HS-5 (cell line): ENCODE measurements at regions not wholly inside any gene's neighbourhood (a gene's known extent, or its start where the extent isn't known, plus 50 kb on each side); places are given as distances from the start of the nearest gene placed in this dataset.
"Not testable (repeated sequence)": the region's sequence is repeated elsewhere in the genome, so short reads cannot be mapped to it uniquely, and the experiment has no call there.

Experiments used
- DNase-seq: peaks from one replicate; pipeline ENCODE4 v3.0.0-alpha.2; 2012; ENCODE audit warnings: low read depth

DNA sequence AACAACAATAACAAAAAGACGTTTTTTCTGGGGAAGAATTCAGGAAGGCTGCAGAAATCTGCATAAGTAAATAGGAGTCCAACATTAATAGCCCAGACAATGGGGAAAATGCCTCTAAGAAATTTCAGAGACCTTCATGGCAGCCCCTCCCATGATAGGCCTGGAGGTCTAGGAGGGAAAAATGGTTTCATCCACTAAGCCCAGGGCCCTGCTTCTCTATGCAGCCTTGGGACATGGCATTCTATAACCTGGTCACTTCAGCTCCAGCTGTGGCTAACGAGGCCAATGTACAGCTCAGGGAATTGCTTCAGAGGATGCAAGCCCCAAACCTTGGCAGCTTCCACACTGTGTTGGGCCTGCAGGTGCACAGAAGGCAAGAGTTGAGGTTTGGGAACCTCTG, 125.6 kb upstream of the GMNC start:
- no peak for DNase-seq

DNA sequence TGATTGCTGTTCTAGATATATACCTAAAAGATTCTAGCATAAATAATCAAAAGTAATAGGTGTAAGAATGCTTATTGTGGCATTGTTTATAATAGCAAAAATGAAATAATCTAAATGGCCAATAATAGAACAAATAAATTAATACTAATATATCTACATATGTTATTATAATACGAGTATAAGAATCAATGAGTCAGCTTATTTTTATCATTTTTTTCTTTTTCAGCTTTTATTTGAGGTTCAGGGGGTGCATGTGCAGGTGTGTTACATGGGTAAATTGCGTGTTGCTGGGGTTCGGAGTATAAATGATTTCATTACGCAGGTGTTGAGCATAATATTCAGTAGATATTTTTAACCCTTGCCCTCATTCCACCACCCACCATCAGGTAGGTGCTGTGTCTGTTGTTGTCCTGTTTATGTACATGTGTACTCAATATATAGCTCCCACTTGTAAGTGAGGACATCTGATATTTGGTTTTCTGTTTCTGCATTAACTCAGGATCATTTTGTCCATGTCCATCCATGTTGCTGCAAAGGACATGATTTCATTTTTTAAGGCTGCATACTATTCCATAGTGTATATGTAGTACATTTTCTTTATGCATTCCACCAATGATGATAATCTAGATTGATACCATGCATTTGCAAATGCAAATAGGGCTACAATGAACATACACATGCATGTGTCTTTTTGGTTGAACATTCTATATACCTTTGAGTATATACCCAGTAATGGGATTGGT, 122.2 kb upstream of the GMNC start:
- no peak for DNase-seq

DNA sequence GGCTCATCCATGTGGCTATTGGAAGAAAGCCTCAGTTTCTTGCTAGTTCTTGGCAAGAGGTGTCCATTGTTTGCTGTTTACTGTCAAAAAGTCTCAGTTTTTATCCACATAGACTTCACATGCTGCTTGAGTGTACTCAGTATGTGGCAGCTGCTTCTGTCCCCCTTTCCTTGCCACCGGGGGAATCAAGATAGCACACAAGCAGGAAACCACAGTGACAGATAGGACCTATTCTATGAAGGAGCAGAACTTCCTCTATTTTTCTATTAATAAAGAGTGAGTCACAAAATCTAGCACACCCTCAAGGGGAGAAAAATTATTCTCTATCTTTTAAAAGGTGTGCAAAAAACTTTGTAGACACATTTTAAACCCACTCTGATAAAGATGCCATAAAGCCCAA, 121.4 kb upstream of the GMNC start:
- no peak for DNase-seq

DNA sequence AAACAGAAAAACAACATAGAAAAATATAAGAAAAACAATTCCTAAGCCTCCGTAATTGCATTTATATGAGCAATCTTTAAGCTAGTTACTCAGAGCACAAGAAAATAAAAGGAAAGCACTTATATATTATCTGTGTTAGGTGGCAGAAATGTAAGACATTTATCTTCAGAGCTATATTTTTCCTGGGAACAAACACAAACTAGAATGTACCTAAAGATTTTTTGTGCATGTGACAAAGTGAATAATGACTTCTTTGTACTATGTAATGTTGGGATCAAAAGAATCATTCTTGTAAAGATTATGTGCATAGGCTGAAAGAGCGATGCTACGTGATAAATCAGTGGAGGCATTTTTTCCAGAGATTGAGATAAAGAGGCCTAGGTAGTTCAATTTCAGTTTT, 111.3 kb upstream of the GMNC start:
- DNase-seq, result no peak

DNA sequence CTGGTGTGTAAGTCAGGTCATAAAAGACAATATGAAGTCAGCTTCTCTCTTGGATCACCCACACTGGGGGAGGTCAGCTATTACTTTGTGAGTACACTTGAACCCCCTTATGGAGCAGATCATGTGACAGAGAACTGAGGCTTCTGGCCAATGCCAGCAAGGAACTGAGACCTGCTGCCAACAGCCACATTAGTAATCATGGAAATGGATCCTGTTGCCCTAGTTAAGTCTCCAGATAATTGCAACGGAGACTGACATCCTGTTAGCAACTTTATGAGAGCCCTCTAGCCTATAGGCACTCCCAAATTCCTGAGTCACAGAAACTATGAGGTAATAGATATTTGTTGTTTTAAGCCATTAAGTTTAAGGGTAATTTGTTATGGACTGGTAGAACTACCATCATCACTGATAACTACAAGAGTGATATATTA, 110.4 kb upstream of the GMNC start:
- peak; percentile 33 for DNase-seq

DNA sequence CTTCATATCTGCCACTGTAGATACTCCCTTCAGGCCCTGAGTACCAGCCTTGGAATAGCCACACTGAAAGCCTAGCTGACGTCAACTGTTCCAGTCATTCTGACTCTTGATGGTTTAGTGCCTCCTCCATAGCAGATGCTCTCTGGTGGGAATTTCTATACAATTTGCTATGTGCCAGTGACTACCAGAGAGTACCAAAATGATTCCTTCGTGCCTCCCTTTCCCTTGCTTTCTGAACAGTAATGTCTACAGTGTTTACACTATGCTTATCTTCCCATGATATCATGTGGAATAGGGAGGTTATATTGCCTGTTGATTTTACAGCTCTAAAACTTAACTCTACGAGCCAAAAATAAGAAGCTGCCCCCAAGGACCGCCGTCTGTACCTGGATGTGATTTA, 109.7 kb upstream of the GMNC start:
- no peak for DNase-seq

DNA sequence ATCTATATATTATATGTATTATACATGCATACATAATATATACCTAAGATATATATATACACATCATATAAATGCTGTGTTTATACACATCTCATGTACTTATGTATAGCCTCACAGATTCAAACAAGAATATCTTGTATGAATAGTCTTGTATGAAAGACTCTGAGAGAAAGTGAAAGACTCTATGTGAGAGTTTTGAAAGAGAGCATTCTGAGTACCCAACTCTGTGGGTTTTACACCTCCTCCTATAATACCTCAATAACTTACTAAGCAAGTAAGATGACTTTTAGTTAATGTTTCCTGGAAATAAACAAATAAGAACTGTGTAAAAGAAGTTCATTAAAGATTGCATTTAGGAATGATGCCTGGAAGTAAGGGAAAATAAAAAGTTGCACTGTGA, 108.1 kb upstream of the GMNC start:
- no peak for DNase-seq

DNA sequence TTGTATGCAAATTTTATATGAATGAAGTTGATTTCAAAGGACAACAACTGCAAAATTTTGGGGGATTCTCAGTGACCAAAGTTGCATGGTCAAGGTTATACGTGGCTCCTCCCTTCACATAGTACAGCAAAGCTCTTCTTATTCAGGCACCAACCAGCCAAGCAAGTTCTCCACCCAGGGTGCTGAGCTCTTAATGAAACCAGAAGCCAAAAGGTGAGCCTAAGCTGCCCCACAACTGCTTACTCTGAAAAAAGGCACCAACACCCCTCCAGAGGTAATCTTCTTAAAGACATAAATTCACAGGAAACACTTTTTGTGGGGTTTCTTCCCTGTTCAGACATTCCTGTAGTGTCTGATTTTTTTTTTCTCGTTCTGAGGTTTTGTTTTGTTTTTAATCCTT, 106.1 kb upstream of the GMNC start:
- no peak for DNase-seq

DNA sequence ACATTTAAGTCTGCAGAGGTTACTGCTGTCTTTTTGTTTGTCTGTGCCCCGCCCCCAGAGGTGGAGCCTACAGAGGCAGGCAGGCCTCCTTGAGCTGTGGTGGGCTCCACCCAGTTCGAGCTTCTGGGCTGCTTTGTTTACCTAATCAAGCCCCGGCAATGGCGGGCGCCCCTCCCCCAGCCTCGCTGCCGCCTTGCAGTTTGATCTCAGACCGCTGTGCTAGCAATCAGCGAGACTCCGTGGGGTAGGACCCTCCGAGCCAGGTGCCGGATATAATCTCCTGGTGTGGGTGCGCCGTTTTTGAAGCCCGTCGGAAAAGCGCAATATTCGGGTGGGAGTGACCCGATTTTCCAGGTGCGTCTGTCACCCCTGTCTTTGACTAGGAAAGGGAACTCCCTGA, 102.4 kb upstream of the GMNC start:
- not testable (repeated sequence) for DNase-seq

DNA sequence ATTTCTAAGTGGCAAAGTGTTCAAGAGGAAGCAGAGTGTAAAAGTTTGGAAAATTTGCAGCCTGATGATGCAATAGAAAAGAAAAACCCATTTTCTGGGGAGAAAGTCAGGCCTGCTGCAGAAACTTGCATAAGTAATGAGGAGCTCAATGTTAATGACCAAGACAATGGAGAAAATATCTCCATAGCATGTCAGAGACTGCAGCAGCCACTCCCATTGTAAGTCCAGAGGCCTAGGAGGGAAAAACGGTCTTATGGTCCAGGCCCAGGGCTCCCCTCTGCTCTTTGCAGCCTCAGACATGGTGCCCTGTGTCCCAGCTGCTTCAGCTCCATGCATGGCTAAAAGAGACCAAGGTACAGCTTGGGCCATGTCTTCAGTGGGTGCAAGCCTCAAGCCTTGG, 96.6 kb upstream of the GMNC start:
- no peak for DNase-seq

DNA sequence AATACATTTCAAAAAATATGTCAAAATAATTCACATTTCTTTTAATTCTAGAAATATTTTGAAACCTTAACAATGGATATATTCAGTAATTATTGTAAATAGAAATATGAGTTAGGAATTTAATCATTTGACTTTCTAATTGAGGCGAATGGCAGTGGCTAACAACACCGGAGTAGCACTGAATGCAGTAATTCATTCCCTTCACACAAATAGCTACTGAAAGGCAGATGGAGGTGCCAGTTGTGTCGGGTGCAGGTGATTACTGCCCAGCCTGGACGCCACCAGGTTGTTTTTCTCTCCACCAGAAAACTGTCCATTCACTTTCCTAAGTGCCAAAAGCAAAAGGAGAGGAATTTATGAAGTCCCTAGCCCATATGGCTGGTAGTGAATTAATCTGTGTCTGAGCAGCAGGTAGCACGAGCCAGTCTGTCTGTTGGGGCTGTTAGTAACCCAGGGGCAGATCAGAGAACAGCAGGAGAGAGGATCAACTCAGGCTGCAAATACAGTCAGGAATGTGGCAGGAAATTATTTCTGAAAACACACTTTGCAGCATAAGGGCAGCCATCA, 79.3 kb upstream of the GMNC start:
- DNase-seq, result no peak

DNA sequence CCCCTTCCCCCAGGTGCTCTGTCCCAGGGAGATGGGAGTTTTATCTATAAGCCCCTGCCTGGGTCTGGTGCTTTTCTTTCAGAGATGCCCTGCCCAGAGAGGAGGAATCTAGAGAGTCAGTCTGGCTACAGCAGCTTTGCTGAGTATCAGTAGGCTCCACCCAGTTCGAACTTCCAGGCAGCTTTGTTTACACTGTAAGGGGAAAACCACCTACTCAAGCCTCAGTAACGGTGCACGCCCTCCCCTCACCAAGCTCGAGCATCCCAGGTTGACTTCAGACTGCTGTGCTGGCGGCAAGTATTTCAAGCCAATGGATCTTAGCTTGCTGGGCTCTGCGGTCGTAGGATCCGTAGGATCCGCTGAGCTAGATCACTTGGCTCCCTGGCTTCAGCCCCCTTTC, 72.1 kb upstream of the GMNC start:
- DNase-seq, result not testable (repeated sequence)

DNA sequence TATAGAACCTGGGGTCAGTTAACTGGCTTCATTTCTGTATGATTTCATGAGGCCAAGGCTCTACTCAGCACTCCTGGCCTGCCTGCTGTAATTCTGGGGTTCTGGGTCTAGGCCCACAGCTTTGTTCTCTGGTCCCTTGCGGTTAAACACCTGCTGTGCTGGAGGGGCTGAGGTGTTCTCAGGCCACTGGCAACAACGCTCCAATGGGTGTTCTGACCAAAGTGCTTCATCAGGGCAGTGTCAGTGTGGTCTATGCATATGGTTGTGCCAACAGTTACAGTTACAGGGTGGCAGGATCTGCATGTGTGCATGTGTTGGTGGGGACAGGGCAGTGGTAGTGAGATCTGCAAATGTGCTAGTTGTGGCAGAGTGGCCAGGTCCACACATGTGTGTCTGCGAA, 64.1 kb upstream of the GMNC start:
- no peak for DNase-seq

DNA sequence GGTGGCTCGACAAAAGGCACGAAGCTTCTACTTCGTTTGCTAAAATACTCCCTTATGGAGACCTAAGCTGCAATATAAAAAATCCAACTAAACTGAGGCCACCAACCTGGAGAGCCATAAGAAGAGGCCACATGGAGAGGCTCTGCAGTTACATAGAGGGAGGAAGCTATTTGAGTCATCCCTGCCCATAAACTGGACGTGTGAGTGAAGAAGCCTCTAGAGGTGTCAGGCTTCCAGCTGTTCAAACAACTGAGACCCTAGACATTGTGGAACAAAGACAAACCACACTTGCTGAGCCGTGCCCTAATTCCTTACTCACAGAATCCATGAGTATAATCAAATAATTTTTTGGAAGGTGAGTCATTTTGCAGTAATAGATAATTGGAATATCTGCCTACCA, 50.2 kb upstream of the GMNC start:
- DNase-seq, result no peak
